NCI-H82 treated with DMSO at 0.1 percent for 48 hours (cell line): ENCODE measurements at regions not wholly inside any gene's neighbourhood (a gene's known extent, or its start where the extent isn't known, plus 50 kb on each side); places are given as distances from the start of the nearest gene placed in this dataset.

ENCODE experiments used
- DNase-seq: peaks from one replicate; lab custom pipeline; 2025; ENCODE audit not compliant: unreplicated experiment; lab: John Stamatoyannopoulos, UW

- DNase-seq: no peak
Observed at GRCh38 chr4:27472364-27472763, 611.7 kb downstream of the STIM2 start.

GRCh38 chr4:27474691-27475090 is 614.0 kb downstream of the STIM2 start:
- no peak for DNase-seq

DNA sequence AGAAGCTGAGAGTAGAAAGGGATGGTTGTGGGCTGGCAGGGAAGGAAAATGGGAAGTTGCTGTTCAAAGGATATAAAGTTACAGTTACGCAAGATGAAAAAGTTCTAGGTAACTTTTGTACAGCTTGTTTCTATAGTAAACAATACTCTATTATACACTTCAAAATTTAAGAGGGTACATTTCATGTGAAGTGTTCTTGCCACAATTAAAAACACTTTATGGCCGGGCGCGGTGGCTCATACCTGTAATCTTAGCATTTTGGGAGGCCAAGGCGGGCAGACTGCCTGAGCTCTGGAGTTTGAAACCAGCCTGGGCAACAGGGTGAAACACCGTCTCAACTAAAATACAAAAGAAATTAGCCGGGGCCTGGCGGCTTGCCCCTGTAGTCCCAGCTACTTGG is 623.6 kb downstream of the STIM2 start:
- no peak for DNase-seq

DNA sequence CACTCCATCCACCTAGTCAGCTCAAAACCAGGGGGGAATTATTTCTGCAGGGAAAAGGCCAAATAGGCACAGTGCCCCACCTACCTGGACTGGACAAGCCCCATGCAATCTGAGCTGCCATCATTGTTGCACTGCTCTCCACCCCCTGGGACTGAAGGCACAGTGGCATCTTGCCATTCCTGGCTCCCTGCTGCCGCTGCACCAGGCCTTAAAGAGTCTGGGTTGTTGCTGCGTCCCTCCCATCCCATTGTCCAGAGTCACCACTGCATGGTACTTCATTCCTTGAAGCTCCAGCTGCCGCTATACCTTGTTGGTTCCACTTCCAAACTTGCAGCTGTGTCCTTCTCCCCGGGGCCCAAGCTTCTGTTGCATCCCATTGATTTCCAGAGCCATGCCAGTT is 629.7 kb downstream of the STIM2 start:
- DNase-seq: no peak

DNA sequence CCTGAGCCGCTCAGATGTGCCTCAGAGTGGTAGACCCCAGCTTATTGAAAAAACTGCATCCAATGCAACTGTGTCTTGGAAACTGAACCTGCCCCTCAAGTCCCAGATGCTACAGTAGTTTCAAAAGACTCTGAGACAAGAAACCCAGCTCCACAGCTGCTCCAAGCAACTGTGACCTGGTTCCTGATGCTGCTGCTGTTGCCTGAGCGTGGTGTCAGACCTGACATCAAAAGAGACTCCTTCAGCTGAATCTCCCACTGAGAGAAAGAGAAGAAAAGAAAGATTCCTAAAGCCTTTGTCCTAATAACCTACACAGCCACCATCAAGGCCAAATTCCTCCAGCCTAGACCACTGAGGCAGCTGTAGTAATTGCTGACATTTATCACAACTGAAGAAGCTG is 630.1 kb downstream of the STIM2 start:
- no peak for DNase-seq

GRCh38 chr4:27506401-27506800 is 645.8 kb downstream of the STIM2 start:
- no peak for DNase-seq

DNA sequence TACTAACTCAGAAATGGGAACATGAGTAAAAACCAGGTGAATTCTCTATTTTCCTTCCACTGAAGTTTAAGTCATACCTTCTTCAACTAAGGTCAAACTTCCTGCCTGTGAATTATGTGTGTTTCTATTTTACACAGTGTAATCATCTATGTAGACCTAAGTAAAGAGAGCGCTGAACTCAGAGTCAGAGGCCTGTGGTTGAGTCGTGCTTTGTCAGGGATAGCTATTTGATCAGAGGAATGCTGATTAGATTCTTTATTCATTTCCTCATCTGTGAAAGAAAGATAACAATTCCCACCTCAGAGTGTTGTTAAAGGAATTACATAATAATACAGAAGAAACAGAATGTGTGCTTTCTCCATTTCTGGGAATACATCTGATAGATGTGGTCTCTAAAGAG is 654.1 kb downstream of the STIM2 start:
- no peak for DNase-seq

DNA sequence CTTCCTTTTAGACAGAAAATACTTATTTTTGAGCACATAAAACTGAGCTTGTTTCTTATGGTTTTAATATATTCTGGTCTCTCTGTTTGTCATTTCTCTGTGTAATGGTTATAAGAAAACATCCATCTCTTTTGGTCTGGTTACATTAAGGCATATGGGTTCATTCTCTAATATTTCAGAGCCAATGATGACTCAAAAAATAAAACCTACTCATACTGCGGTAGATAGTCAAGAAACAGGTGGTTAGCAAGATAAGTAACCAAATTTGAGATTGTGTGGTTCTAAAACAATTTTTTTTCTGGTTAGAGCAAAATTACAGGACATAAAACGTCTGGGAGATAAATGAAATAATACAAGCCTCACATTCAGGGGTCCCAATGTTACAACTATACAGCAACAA is 654.5 kb downstream of the STIM2 start:
- no peak for DNase-seq

- no peak for DNase-seq
Observed at GRCh38 chr4:27518876-27519275, 658.2 kb downstream of the STIM2 start.

- no peak for DNase-seq
Observed at GRCh38 chr4:27524224-27524623, 663.6 kb downstream of the STIM2 start.

GRCh38 chr4:27534488-27534887 is 673.8 kb downstream of the STIM2 start:
- DNase-seq: no peak

DNA sequence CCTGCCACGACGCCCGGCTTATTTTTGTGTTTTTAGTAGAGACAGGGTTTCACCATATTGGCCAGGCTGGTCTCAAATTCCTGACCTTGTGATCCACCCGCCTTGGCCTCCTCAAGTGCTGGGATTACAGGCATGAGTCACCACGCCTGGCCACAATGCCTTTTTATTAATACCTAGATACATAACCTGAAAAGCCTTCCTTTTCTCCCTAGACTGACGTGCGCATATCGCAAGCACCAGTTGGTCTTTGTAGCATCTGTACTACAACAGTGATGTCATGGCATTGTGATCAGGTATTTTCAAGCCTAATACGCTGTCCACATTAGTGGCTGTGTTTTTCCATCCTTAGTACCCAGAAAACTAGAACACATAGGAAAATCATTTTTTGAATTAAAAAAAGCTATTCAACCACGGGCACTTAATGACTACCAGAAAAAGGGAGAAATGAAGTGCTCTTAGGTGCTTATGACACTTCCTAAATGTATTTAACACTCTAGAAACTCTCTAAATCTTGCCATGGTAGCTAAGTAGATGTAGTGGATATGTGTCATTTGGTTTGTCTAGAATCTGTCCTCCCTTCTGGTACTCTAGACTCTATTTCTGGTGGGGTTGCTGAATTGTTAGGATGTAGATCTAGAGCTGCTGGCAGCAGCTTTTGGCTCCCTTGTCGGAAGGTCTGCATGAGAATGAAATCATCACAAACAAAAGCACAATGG is 707.8 kb downstream of the STIM2 start:
- no peak for DNase-seq

DNA sequence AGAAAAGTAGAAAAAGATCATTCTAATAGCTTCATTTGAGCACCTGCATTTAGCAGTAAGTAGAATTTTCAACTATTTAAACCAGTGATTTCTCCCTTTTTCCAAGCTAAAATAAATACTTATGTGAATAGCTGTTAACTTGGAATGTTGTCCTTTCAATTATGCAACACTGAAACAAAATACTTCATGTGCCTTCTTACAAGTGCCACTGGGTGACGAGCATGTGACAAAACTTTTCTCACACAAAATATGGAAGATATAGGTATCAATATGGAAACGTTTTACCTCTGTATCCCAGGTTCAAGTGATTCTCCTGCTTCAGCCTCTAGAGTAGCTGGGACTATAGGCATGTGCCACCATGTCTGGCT is 708.3 kb downstream of the STIM2 start:
- no peak for DNase-seq

DNA sequence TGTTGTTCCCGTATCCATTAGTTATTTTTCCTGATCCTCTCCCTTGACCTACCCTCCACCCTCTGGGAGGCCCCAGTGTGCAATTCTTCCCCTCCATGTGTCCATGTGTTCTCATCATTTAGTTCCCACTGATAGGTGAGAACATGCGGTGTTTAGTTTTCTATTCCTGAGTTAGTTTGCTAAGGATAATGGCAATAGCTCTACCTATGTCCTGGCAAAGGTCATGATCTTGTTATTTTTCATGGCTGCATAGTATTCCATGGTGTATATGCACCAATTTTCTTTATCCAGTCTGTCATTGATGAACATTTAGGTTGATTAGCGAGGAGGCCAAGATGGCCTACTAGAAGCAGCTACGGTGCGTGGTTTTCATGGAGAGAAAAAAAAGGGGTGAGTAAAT is 714.1 kb downstream of the STIM2 start:
- DNase-seq: no peak

DNA sequence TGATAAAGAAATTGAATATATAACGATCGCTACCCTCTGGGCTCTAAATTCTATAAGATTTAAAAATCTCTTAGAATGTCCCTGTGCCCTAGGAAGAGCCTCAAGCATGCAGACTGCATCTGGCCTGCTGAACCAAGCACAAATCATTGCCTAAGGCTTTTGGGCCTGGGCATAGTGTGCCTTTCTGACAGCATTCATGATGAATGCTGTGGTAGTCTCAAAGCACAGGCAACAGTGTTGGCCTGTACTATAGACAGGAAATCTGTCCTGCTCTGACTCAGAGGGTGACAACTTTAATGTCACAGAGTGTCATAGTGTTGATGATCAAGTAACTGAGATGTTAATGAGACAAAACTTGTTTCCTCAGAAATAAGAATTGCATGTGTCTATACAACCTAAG is 717.3 kb downstream of the STIM2 start:
- DNase-seq: no peak

GRCh38 chr4:27592738-27593137 is 732.1 kb downstream of the STIM2 start:
- no peak for DNase-seq

GRCh38 chr4:27594922-27595321 is 734.3 kb downstream of the STIM2 start:
- no peak for DNase-seq

GRCh38 chr4:27595571-27596360 is 735.1 kb downstream of the STIM2 start:
- DNase-seq: no peak

GRCh38 chr4:27602172-27602571 is 741.5 kb downstream of the STIM2 start:
- no peak for DNase-seq

GRCh38 chr4:27604692-27605091 is 744.1 kb downstream of the STIM2 start:
- DNase-seq: no peak

DNA sequence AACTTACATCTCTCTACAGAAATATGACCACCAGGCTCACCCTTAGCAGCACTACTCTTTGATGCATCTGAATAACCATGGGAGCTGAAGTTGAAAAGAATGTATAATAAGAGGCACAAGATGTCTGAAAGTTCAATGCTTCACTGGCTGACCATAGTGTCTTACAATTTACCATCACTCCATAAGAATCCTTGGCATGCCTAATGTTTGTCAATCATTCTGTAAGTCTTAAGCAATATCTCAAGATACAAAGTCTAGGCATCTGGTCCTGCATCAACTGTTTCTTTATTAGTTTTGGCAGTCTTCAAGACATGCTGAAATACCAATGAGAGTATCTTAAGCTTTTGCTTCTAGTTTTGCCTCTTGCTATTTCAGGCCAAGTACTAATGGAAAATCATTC is 755.5 kb downstream of the STIM2 start:
- DNase-seq: no peak

DNA sequence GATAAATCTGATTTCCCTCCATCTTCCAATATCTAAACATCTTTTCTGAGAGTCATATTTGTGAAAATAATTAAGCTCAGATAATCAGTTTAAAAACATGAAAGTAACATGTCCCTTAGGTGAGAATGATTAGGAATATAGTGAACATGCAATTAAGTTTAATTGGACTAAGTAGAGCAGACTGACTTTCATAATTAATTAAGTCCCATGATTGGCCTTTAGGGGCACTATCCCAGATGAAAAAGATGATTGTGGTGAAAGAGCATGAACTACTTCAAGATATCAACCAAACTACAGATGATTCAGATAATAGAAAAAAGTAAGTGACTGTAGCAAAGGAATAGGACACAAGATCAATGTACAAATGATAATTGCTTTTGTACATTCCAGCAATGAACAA is 758.8 kb downstream of the STIM2 start:
- no peak for DNase-seq

- DNase-seq: no peak
Observed at GRCh38 chr4:27620886-27621285, 760.2 kb downstream of the STIM2 start.
